HG02642 (cell line): ENCODE measurements at regions not wholly inside any gene's neighbourhood (a gene's known extent, or its start where the extent isn't known, plus 50 kb on each side); places are given as distances from the start of the nearest gene placed in this dataset.

Experiments
- ATAC-seq: cut with Tn5 transposase; IDR thresholded peaks from one replicate; pipeline ENCODE4 v1.9.1; 2021; ENCODE audit warnings: mild to moderate bottlenecking; ENCODE audit not compliant: unreplicated experiment, poor library complexity

- no peak for ATAC-seq
Measured at GRCh38 chr5:60387051-60387440, 312.9 kb downstream of the DEPDC1B start.

- no peak for ATAC-seq
Measured at GRCh38 chr5:60386436-60387050, 313.4 kb downstream of the DEPDC1B start.

- no peak for ATAC-seq
Measured at GRCh38 chr5:60382716-60383115, 317.2 kb downstream of the DEPDC1B start.

- no peak for ATAC-seq
Measured at GRCh38 chr5:60379907-60380306, 320.1 kb downstream of the DEPDC1B start.

- no peak for ATAC-seq
Measured at GRCh38 chr5:60377826-60378225, 322.1 kb downstream of the DEPDC1B start.

GRCh38 chr5:60376860-60377259 is 323.1 kb downstream of the DEPDC1B start:
- no peak for ATAC-seq

GRCh38 chr5:60374409-60374808 is 325.6 kb downstream of the DEPDC1B start:
- ATAC-seq = no peak

GRCh38 chr5:60372786-60373185 is 327.2 kb downstream of the DEPDC1B start:
- ATAC-seq = no peak

GRCh38 chr5:60371065-60371464 is 328.9 kb downstream of the DEPDC1B start:
- no peak for ATAC-seq

- ATAC-seq = no peak
Measured at GRCh38 chr5:60370508-60370907, 329.5 kb downstream of the DEPDC1B start.

GRCh38 chr5:60369391-60369790 is 330.6 kb downstream of the DEPDC1B start:
- ATAC-seq = no peak

GRCh38 chr5:60368100-60368499 is 331.9 kb downstream of the DEPDC1B start:
- no peak for ATAC-seq

GRCh38 chr5:60366489-60366888 is 333.5 kb downstream of the DEPDC1B start:
- no peak for ATAC-seq

GRCh38 chr5:60365001-60365400 is 335.0 kb downstream of the DEPDC1B start:
- no peak for ATAC-seq

- ATAC-seq = no peak
Measured at GRCh38 chr5:60362158-60362557, 337.8 kb downstream of the DEPDC1B start.

- no peak for ATAC-seq
Measured at GRCh38 chr5:60360355-60360754, 339.6 kb downstream of the DEPDC1B start.

GRCh38 chr5:60357302-60357701 is 342.7 kb downstream of the DEPDC1B start:
- ATAC-seq = no peak

- ATAC-seq = no peak
Measured at GRCh38 chr5:60356745-60357144, 343.2 kb downstream of the DEPDC1B start.

- no peak for ATAC-seq
Measured at GRCh38 chr5:60355181-60355580, 344.8 kb downstream of the DEPDC1B start.

GRCh38 chr5:60354311-60354710 is 345.7 kb downstream of the DEPDC1B start:
- ATAC-seq = no peak

- no peak for ATAC-seq
Measured at GRCh38 chr5:60352992-60353599, 346.9 kb downstream of the DEPDC1B start.

GRCh38 chr5:60350794-60351193 is 349.2 kb downstream of the DEPDC1B start:
- ATAC-seq = no peak
